Tibial nerve (tissue), 4 donors: ENCODE measurements at regions not wholly inside any gene's neighbourhood (a gene's known extent, or its start where the extent isn't known, plus 50 kb on each side); places are given as distances from the start of the nearest gene placed in this dataset.

Source experiments
- DNase-seq, 2 donors: peaks; one replicate each; pipeline ENCODE4 v3.0.0-alpha.2; 2019; ENCODE audit warnings: low spot score in 2 of 2
- H3K27ac ChIP-seq, 4 donors: fragments of 200-600 bp; sonication (generic) in 3 of 4; one replicate each; pipeline ENCODE4 v1.5.1; 2017 to 2019; ENCODE audit warnings: mild to moderate bottlenecking in 1 of 4
- H3K27me3 ChIP-seq, 2 donors: fragments of 200-600 bp; sonication (generic) in 1 of 2; one replicate each; pipeline versions ENCODE4 v1.5.1 to v1.6.0; 2017 to 2019
- H3K36me3 ChIP-seq, 3 donors: fragments of 200-600 bp; sonication (generic); one replicate each; pipeline ENCODE4 v1.5.1; 2018 to 2019
- H3K4me1 ChIP-seq, 4 donors: fragments of 200-600 bp; sonication (generic) in 3 of 4; one replicate each; pipeline ENCODE4 v1.5.1; 2017 to 2019
- H3K4me3 ChIP-seq, 4 donors: fragments of 200-600 bp; sonication (generic) in 3 of 4; one replicate each; pipeline ENCODE4 v1.5.1; 2017 to 2019; ENCODE audit warnings: mild to moderate bottlenecking in 1 of 4, moderate library complexity in 1 of 4
- H3K9me3 ChIP-seq, 4 donors: fragments of 200-600 bp; sonication (generic) in 3 of 4; one replicate each; pipeline ENCODE4 v1.5.1; 2017 to 2019
- EP300 ChIP-seq, 2 donors: sonication (generic); formaldehyde crosslinking; IDR thresholded peaks; one replicate each; pipeline ENCODE4 v1.6.1; 2017; ENCODE audit warnings: antibody characterized with exemption in 2 of 2, mild to moderate bottlenecking in 1 of 2
- POLR2A ChIP-seq, 2 donors: fragments of 450-650 bp; IDR thresholded peaks; one replicate each; pipeline ENCODE4 v1.6.1; 2017; ENCODE audit warnings: antibody characterized with exemption in 2 of 2, mild to moderate bottlenecking in 2 of 2, moderate library complexity in 2 of 2
- WGBS, 2 donors: methylation state at CpG; one replicate each; pipeline ENCODE4 v1.1.5; 2018; 5-methylcytosine and 5-hydroxymethylcytosine counted together
- TF ChIP-seq, protein P1 (sequence below), 5 experiments: fragments of 200-600 bp in 3 of 5; fragments of 450-650 bp in 2 of 5; sonication (generic) in 3 of 5; IDR thresholded peaks; one replicate each; pipeline ENCODE4 v1.5.1; 2016 to 2019; ENCODE audit warnings: antibody characterized with exemption in 5 of 5, mild to moderate bottlenecking in 3 of 5, moderate library complexity in 2 of 5

DNA sequence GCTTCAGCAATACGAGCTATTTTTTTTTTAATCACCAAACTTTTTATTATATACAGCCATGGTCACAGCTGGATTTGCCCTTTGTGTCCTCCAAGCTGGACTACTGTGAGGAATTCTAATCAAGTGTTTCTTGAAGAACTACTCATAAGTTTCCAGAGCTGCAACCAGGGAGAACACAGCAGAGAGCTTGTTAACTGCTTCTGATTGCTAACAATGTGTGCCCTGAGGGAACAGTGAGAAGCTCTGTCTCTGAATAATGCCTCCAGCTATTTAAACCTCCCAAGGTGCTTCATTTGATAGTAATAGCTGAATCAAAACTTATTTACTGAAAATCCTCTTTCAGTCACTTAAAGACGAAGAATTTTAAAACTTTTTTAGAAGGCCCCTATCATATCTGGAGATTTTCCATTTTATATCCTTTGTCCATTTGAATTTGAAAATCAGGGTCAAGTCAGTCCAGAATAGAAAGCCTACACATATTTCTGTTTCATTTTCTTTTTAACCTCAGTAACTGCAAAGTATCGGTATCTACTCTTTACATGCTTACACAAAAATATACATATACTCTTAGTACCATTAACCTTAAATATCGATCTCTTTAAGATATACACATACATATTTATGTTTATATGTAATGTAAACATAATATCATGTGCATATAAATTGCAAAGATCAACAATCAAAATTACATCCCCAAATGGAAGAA is 1024.2 kb downstream of the GRM8 start:
- Histone ChIP-seq H3K36me3 (no peaks in the 10 kb centered on the region), H3K27ac (no peak overlapping the region), H3K27me3 (no peaks in the 10 kb centered on the region), H3K9me3 (no peaks in the 10 kb centered on the region), H3K4me3 (no peak overlapping the region), H3K4me1 (no peaks in the 10 kb centered on the region)
- no peak for DNase-seq
- no peak for TF ChIP-seq POLR2A (IDR thresholded peaks at IDR 0.05)
- TF ChIP-seq, protein P1, sequence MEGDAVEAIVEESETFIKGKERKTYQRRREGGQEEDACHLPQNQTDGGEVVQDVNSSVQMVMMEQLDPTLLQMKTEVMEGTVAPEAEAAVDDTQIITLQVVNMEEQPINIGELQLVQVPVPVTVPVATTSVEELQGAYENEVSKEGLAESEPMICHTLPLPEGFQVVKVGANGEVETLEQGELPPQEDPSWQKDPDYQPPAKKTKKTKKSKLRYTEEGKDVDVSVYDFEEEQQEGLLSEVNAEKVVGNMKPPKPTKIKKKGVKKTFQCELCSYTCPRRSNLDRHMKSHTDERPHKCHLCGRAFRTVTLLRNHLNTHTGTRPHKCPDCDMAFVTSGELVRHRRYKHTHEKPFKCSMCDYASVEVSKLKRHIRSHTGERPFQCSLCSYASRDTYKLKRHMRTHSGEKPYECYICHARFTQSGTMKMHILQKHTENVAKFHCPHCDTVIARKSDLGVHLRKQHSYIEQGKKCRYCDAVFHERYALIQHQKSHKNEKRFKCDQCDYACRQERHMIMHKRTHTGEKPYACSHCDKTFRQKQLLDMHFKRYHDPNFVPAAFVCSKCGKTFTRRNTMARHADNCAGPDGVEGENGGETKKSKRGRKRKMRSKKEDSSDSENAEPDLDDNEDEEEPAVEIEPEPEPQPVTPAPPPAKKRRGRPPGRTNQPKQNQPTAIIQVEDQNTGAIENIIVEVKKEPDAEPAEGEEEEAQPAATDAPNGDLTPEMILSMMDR (IDR thresholded peaks at IDR 0.05) = no peak
- TF ChIP-seq EP300 (IDR thresholded peaks at IDR 0.05) = no peak
- 48 to 50% methylated on average over 4 of the region's 4 CpGs for WGBS, 2 donors

DNA sequence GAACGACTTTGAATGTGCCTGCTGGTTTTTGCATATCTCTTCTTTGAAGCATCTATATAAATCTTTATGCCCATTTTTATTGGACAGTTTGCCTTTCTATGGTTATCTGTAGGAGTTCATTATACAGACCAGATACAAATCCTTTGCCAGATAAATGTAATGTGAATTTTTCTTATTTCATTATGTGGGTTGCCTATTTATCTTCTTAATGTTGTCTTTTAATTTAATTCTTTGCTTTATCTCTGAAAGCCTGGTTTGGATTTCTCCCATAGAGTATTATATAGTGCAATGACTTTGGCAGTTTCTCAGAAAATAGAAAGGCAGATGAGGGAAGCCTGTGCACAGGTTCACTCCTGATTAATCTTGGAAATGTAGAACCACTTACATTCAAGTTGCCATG is 1025.1 kb downstream of the GRM8 start:
- Histone ChIP-seq H3K9me3 (no peaks in the 10 kb centered on the region), H3K27ac (no peak overlapping the region), H3K4me1 (no peaks in the 10 kb centered on the region), H3K36me3 (no peaks in the 10 kb centered on the region), H3K4me3 (no peak overlapping the region), H3K27me3 (no peaks in the 10 kb centered on the region)
- TF ChIP-seq EP300 (IDR thresholded peaks at IDR 0.05) (no peak), POLR2A (IDR thresholded peaks at IDR 0.05) (no peak)
- TF ChIP-seq, protein P1 (IDR thresholded peaks at IDR 0.05) = no peak
- WGBS, 2 donors = 78 to 81% methylated on average over 1 of the region's 1 CpG
- DNase-seq = no peak

DNA sequence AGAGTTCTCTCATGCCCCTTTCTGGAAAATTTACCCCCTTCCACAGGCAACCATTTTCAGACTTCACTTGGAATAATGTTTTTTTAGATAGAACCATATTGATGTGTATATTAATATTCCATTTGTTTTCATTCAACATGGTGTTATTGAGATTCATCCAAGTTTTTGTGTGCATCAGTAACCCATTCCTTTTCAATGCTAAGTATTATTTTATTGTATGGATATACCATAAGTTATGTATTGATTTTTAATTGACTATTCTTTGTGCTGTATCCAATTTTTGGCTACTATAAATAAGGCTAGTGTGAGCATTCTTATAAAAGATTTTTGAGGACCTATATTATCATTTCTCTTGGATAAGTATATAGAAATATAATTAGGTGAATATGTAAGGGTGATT is 1025.7 kb downstream of the GRM8 start:
- no peaks in the 10 kb centered on the region for H3K9me3 ChIP-seq
- no peaks in the 10 kb centered on the region for H3K4me1 ChIP-seq

DNA sequence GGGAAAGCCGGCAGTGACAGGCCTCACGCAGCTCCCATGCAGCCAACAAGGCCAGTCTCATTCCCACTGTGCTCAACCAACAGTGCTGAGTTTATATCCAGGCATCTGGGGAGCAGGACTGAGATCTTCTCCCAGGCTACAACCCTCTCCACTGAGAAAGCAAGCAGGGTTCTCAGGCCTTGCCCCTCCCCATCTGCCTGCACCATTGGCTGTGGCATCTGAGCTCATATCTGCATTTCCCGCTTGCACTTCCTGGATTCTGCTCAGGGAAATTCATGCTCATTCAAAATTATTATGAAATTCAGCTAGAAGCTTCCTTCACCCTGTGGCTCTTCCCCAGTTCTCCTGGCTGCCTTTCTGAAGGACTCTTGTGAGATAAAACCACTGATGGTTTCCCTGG is 1029.0 kb downstream of the GRM8 start:
- Histone ChIP-seq H3K4me1 (no peaks in the 10 kb centered on the region), H3K4me3 (no peak overlapping the region), H3K27ac (no peak overlapping the region), H3K36me3 (no peaks in the 10 kb centered on the region), H3K9me3 (peaks cover 0 to 11% (median 0%) of the 10 kb centered on the region in 4 donors), H3K27me3 (no peaks in the 10 kb centered on the region)
- 79 to 88% methylated on average over 3 of the region's 3 CpGs for WGBS, 2 donors
- DNase-seq = no peak
- TF ChIP-seq, protein P1 (IDR thresholded peaks at IDR 0.05) = no peak
- TF ChIP-seq POLR2A (IDR thresholded peaks at IDR 0.05) (no peak), EP300 (IDR thresholded peaks at IDR 0.05) (no peak)

More for the DNA sequence above, 1025.7 kb downstream of the GRM8 start:
- TF ChIP-seq, protein P1 (IDR thresholded peaks at IDR 0.05) = no peak
- no peak for TF ChIP-seq POLR2A (IDR thresholded peaks at IDR 0.05)
- TF ChIP-seq EP300 (IDR thresholded peaks at IDR 0.05) = no peak
- DNase-seq = no peak
- no peak overlapping the region for H3K27ac ChIP-seq
- H3K36me3 ChIP-seq = no peaks in the 10 kb centered on the region
- H3K4me3 ChIP-seq = no peak overlapping the region
- no peaks in the 10 kb centered on the region for H3K27me3 ChIP-seq

DNA sequence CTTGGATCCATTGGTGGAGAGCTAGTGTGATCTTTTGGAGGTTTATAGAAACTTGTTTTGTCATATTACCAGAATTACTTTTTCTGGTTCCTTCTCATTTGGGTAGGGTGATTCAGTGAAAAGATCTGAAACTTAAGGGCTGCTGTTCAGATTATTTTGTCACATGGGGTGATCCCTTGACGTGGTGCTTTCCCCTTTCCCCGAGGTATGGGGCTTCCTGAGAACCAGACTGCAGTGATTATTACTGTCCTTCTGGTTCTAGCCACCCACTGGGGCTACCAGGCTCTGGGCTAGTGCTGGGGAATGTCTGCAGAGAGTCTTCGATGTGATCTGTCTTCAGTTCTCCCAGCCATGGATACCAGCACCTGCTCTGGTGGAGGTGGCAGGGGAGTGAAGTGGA is 1030.0 kb downstream of the GRM8 start:
- no peak for DNase-seq
- no peak overlapping the region for H3K27ac ChIP-seq
- no peaks in the 10 kb centered on the region for H3K27me3 ChIP-seq
- H3K4me1 ChIP-seq = no peaks in the 10 kb centered on the region
- H3K4me3 ChIP-seq = no peak overlapping the region
- no peak for TF ChIP-seq POLR2A (IDR thresholded peaks at IDR 0.05)
- TF ChIP-seq, protein P1 (IDR thresholded peaks at IDR 0.05) = no peak
- TF ChIP-seq EP300 (IDR thresholded peaks at IDR 0.05) = no peak
- H3K36me3 ChIP-seq = no peaks in the 10 kb centered on the region
- peaks cover 0 to 11% (median 0%) of the 10 kb centered on the region in 4 donors for H3K9me3 ChIP-seq
- WGBS, 2 donors = 68 to 89% methylated on average over 3 of the region's 3 CpGs
